OCI-M2 (cell line): ENCODE measurements at regions not wholly inside any gene's neighbourhood (a gene's known extent, or its start where the extent isn't known, plus 50 kb on each side); places are given as distances from the start of the nearest gene placed in this dataset.

Source experiments
- DNase-seq: peaks from one replicate; lab custom pipeline; 2025; ENCODE audit not compliant: unreplicated experiment; lab: John Stamatoyannopoulos, UW

- DNase-seq: no peak
Observed at GRCh38 chr18:40608226-40608625, 1346.8 kb upstream of the PIK3C3 start.

- no peak for DNase-seq
Observed at GRCh38 chr18:40607542-40608148, 1347.4 kb upstream of the PIK3C3 start.

GRCh38 chr18:40606996-40607395 lies 1348.0 kb upstream of the PIK3C3 start:
- DNase-seq: no peak

DNA sequence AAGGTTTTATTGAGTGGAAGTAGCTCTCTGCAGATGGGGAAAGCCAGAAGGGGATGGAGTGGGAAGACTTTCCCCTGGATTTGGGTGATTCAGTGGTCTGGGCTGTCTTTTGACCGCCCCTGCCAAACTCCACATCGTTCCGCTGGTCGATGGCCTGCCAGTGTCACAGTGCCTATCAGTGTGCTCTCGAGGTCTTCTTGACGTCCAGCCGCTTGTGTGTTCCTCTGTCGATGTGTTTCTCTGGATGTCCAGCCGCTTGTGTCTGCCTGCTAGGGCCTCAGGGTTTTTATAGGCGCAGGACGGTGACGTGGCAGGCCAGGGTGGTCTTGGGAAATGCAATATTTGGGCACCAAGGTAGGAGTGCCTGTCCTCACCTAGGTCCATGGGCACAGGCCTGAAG lies 1371.4 kb upstream of the PIK3C3 start:
- DNase-seq: no peak

GRCh38 chr18:40582105-40582504 lies 1372.9 kb upstream of the PIK3C3 start:
- no peak for DNase-seq

GRCh38 chr18:40577981-40578365 lies 1377.1 kb upstream of the PIK3C3 start:
- DNase-seq: no peak

DNA sequence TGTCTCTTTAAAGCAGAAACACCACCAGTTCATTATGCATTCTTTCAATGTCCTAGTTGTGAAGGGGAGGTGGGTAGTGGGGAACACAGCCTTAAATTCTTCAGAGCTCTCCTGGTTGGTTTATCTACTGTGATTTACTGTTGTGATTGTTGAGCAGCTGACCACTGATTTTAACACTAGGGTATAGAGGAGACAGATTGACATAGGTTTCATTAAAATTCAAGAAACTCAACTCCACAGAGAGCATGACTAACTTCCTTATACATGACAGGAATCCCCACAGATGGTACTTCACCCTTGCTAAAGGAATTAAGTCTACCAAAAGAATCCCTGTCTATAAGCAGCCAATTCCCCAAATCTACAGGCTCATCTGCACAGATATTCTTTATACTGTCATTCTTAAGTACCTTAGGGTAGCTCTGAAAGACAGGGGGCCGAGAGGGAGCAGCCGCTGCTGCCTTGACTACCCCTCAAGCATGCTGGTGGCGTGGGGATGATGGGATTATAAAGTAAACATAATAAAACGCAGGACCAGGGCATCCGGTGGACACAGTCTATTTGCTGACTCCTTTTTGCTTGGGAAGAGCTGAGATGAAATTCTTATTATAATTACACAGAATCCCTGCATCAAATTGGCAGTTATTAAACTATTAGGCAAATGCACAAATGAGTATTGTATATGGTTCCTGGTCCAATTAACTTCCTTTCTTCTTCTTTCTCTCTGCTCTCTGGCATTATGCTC lies 1377.6 kb upstream of the PIK3C3 start:
- DNase-seq: no peak

DNA sequence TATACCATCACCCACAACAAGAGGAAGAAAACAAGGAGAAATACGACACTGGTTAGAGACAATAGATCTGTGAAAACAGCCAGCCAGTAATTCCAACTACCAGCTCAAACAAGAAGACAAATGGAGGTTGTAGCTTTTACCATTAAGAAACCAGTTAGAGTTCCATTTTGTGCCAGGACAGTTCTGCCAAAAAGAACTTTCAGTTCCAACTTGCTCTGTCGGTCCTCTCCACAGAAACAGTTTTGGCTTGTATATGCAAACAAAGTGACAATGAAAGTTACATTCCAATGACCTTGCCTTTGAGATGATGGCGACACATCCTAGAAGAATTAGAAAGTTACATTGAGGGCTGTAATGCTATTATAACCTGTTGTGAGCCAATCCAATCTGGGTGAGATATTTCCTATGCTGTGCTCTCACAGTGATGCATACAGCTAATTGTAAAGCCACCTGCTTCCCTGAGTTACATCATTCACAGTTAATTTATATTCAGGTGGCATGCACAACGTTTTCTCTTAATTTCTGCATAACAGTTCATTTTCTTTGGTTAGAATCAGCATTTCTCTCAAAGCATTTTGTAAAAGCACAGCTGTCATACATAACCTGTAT lies 1378.4 kb upstream of the PIK3C3 start:
- no peak for DNase-seq

DNA sequence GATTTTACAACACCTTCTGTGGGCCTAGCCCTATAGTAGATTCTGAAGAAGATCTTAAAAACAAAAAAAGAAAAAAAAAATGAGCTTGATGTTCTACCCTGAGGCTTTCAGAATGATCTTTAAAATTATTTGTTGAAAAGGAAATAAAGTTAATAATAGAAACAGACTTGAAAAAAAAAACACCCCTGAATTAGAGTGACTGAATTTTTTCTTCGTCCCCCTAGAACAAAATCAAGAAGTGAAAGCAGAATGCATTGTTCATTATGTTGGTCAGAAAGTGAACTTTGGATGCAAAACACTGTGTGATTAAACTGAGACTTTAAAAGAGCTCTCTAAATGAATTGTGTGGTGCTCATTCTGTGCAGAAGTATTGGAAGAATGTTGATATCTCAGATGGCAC lies 1384.4 kb upstream of the PIK3C3 start:
- DNase-seq: no peak

DNA sequence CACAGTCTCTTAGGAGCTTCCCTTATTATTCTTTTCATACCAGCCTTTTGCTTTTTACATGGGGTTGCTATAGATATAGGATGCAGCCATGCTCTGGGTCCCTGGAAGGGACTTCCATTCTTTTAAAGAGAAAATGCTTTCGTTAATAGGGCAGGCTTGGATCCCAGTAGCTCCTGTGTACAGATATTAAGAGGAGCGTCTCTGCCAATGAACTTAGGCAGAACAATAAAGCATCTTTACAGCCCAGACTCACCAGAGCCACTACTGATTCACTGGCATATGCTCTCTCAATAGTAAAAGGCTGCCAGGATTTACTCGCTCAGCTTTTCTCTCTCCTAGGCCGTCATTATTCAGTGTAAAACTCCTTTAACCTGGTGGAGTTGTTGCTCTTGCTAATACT lies 1385.4 kb upstream of the PIK3C3 start:
- no peak for DNase-seq

GRCh38 chr18:40566510-40566844 lies 1388.6 kb upstream of the PIK3C3 start:
- no peak for DNase-seq

GRCh38 chr18:40565805-40566509 lies 1389.1 kb upstream of the PIK3C3 start:
- DNase-seq: no peak

DNA sequence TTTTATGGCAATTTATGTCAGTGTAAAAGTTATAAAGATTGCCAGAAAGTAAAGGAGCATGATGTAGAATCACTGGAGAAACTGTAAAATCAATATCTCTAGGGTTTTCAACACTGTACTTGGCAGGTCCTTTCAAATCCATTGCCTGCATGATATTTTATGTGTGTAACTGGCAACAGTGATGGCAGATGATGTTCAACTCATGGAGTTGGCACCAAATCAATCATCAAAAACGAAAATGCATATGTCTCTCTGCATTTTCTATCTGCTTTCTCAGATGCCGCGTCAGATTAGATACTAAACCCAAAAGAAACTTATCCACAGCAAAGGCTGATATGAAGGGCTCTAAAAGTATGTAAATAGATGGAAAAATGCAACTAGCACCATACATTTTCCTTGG lies 1395.5 kb upstream of the PIK3C3 start:
- no peak for DNase-seq

GRCh38 chr18:40558706-40559392 lies 1396.2 kb upstream of the PIK3C3 start:
- no peak for DNase-seq

DNA sequence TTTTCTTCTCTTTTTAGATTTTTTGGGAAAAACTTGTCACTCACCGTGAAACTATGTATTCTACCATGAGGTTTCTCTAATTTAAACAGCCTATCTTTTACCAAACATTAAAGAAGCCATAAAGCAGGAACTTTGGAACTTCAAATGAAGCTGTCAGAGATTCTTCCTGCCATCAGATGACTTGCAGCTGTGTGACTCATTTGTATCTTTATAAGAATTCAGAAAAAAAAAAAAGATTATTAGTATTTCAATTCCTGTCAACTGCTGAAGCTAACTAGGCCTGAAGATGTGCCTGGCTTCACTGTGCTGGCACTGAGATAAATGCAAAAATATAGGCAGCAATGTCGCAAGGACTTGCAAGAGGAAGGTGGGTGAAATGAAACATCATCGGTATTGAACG lies 1399.1 kb upstream of the PIK3C3 start:
- DNase-seq: no peak

GRCh38 chr18:40553029-40553428 lies 1402.0 kb upstream of the PIK3C3 start:
- no peak for DNase-seq

DNA sequence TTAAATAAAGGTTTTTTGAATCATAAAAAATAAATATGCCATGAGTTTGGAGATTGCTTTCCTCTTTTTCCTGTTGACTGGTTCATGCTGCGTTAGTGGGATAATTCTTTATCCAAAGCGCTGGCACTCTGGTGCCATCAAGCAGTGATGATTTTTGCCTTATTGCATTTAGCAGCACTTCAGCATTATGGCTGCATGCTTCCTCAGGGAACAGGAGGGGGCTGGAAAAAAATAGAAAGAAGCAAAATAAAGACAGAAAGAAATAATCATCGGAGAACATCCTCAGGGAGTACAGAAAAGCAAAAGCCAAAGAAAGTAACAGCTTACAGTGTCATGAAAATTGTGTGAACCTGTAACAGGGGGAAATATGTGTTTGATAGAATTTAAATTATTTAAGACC lies 1408.2 kb upstream of the PIK3C3 start:
- no peak for DNase-seq

DNA sequence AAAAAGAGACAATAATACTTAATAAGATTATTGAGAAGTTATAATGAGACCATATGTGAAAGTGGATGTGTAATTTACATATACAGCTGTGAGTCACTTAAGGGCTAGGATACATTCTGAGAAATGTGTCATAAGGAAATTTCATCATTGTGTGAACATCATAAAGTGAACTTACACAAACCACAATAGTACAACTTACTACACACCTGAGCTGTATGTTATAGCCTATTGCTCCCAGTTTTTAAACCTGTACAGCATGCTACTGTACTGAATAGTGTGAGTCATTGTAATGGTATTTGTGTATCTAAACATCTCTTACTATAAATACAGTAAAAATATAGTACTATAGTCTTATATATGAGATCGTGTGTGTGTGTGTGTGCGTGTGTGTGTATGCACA lies 1420.3 kb upstream of the PIK3C3 start:
- no peak for DNase-seq

DNA sequence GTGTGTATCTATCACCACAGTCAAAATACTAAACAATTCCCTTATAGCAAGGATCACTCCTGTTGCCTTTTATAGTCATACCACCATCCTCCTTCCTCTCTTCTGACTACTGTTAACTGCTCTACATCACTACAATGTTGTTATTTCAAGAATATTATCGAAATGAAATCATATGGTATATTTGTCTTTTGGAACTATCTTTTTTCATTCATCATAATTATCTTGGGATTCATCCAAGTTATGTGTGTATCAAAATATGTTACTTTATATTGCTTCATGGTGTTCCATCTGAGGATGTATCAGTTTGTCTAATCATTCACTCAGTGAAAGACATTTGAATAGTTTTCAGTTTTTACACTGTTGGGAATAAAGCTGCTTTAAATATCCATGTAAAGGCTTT lies 1423.0 kb upstream of the PIK3C3 start:
- no peak for DNase-seq

GRCh38 chr18:40531051-40531450 lies 1424.0 kb upstream of the PIK3C3 start:
- no peak for DNase-seq

GRCh38 chr18:40529478-40529877 lies 1425.6 kb upstream of the PIK3C3 start:
- DNase-seq: no peak

DNA sequence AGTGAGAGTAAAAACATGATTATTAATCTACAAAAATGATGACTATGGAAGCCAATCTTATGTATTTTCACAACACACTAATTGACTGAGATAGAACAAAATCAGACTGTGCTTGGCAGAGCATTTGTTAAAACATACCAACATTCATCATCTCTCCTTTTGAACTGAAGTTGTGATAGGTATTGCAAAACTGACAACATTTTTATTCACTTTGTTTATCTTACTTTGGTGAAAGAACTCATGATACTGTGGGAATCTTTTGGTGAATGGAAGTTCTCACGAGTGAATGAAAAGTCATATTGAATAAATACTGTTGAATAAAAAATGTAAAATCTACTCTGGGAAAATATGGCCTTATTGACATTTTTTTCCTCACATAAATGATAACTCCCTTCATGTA lies 1430.2 kb upstream of the PIK3C3 start:
- no peak for DNase-seq
